ENCODE measurements at regions not wholly inside any gene's neighbourhood (a gene's known extent, or its start where the extent isn't known, plus 50 kb on each side); places are given as distances from the start of the nearest gene placed in this dataset.

DNA sequence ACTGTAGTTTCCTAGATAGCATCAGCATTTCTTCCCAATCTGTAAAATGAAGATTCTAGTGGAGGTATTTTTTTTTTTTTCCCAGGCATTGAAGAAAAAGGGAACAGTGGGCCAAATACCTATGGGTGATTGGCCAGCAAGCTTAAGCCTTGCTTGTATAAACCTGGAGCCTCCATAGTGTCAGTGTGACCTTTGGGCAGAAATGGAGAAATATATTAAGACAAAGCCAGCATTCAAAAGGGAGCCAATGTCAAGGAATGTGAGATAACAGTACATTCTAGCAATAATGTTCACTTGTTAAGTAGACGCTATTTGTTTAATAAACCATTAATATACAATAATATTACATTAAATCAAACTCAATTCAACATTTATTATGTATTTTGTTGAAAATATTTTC lies 275.4 kb downstream of the FOXA2 start:
- Histone ChIP-seq H3K4me3 (ENCODE audit: low read depth, low read length) (no peak overlapping the region), H3K9ac (ENCODE audit: low read depth, low read length) (no peak overlapping the region), H3K4me1 (ENCODE audit: control insufficient read depth, insufficient read depth, low read length) (peaks cover 4% of the 10 kb centered on the region), H3K9me3 (ENCODE audit: control insufficient read depth, insufficient read depth, low read length) (no peaks in the 10 kb centered on the region), H3K36me3 (ENCODE audit: control insufficient read depth, insufficient read depth, low read length) (no peaks in the 10 kb centered on the region), H3K27me3 (ENCODE audit: control insufficient read depth, insufficient read depth, low read length) (peaks cover 3% of the 10 kb centered on the region)

- Histone ChIP-seq H3K9me3 (ENCODE audit: control insufficient read depth, insufficient read depth, low read length) (no peaks in the 10 kb centered on the region), H3K4me3 (ENCODE audit: low read depth, low read length) (no peak overlapping the region), H3K36me3 (ENCODE audit: control insufficient read depth, insufficient read depth, low read length) (no peaks in the 10 kb centered on the region), H3K27me3 (ENCODE audit: control insufficient read depth, insufficient read depth, low read length) (peaks cover 4% of the 10 kb centered on the region), H3K9ac (ENCODE audit: low read depth, low read length) (no peak overlapping the region), H3K4me1 (ENCODE audit: control insufficient read depth, insufficient read depth, low read length) (peaks cover 1% of the 10 kb centered on the region)
Observed at GRCh38 chr20:22307409-22307808, 277.0 kb downstream of the FOXA2 start.

GRCh38 chr20:22305381-22305780 lies 279.0 kb downstream of the FOXA2 start:
- H3K27me3 ChIP-seq (ENCODE audit: control insufficient read depth, insufficient read depth, low read length): peaks cover 4% of the 10 kb centered on the region
- H3K9ac ChIP-seq (ENCODE audit: low read depth, low read length): no peak overlapping the region
- H3K36me3 ChIP-seq (ENCODE audit: control insufficient read depth, insufficient read depth, low read length): no peaks in the 10 kb centered on the region
- H3K4me3 ChIP-seq (ENCODE audit: low read depth, low read length): no peak overlapping the region
- no peaks in the 10 kb centered on the region for H3K9me3 ChIP-seq (ENCODE audit: control insufficient read depth, insufficient read depth, low read length)
- no peaks in the 10 kb centered on the region for H3K4me1 ChIP-seq (ENCODE audit: control insufficient read depth, insufficient read depth, low read length)

DNA sequence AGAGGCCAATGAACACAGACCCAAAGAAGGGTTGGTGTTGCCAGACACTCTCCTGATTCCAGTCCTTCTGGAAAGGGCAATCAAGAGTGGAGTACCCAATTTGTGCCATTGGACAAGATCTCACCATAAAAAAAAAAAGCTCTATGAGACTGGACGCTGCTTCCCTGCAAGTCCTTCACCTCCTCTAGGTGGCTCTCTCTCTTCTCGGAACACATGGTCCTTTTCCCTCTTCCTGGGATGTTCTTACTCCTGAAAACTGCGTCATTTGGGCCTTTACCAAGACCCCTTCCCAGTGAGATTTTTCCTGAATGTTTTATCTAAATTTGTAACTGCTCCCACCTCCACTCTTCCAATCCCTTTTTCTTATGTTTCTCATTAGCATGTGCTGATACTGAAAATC lies 280.8 kb downstream of the FOXA2 start:
- Histone ChIP-seq H3K9me3 (ENCODE audit: control insufficient read depth, insufficient read depth, low read length) (no peaks in the 10 kb centered on the region), H3K4me3 (ENCODE audit: low read depth, low read length) (no peak overlapping the region), H3K9ac (ENCODE audit: low read depth, low read length) (no peak overlapping the region), H3K27me3 (ENCODE audit: control insufficient read depth, insufficient read depth, low read length) (peaks cover 4% of the 10 kb centered on the region), H3K4me1 (ENCODE audit: control insufficient read depth, insufficient read depth, low read length) (no peaks in the 10 kb centered on the region), H3K36me3 (ENCODE audit: control insufficient read depth, insufficient read depth, low read length) (no peaks in the 10 kb centered on the region)

DNA sequence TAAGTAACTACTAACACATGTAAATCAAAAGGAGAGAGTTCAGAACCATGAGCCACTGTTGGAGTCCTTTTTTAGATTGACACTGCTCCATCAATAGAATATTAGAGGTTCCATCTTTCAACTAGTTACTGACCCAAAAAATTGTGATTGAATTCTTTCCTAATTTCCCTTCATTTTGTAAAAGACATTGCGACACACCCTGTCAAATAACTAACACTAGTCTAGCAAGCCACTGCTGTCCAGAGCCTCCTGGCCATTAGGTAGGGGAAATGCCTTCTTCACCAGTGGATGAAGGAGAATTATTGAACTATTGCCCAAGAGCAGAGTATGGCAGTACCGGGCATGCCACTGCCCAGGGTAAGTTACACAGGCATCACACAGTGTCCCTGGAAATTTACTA lies 282.3 kb downstream of the FOXA2 start:
- Histone ChIP-seq H3K9me3 (ENCODE audit: control insufficient read depth, insufficient read depth, low read length) (no peaks in the 10 kb centered on the region), H3K36me3 (ENCODE audit: control insufficient read depth, insufficient read depth, low read length) (no peaks in the 10 kb centered on the region), H3K27me3 (ENCODE audit: control insufficient read depth, insufficient read depth, low read length) (peaks cover 4% of the 10 kb centered on the region), H3K4me3 (ENCODE audit: low read depth, low read length) (no peak overlapping the region), H3K4me1 (ENCODE audit: control insufficient read depth, insufficient read depth, low read length) (no peaks in the 10 kb centered on the region), H3K9ac (ENCODE audit: low read depth, low read length) (no peak overlapping the region)

GRCh38 chr20:22293886-22294285 lies 290.5 kb downstream of the FOXA2 start:
- no peak overlapping the region for H3K9ac ChIP-seq (ENCODE audit: low read depth, low read length)
- H3K4me1 ChIP-seq (ENCODE audit: control insufficient read depth, insufficient read depth, low read length): no peaks in the 10 kb centered on the region
- H3K27me3 ChIP-seq (ENCODE audit: control insufficient read depth, insufficient read depth, low read length): no peaks in the 10 kb centered on the region
- no peaks in the 10 kb centered on the region for H3K9me3 ChIP-seq (ENCODE audit: control insufficient read depth, insufficient read depth, low read length)
- no peak overlapping the region for H3K4me3 ChIP-seq (ENCODE audit: low read depth, low read length)
- H3K36me3 ChIP-seq (ENCODE audit: control insufficient read depth, insufficient read depth, low read length): no peaks in the 10 kb centered on the region

DNA sequence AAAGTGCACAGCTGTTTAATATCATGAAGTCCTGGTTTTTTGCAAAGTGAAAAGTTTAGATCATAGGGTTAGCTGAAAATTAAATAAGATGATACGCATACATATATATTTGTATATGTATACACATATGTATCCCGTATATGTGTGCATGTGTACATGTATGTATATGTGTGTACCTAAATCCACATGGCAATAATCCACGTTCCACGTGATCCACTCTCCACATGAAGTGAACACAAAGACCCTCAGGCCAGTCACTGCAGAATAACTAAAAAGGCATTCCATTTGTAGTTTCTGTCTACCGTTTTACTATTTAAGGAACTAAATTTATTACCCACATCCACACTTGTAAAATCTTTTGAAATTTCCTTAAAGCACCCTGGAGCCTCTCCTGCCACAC lies 294.9 kb downstream of the FOXA2 start:
- Histone ChIP-seq H3K36me3 (ENCODE audit: control insufficient read depth, insufficient read depth, low read length) (no peaks in the 10 kb centered on the region), H3K4me3 (ENCODE audit: low read depth, low read length) (no peak overlapping the region), H3K4me1 (ENCODE audit: control insufficient read depth, insufficient read depth, low read length) (no peaks in the 10 kb centered on the region), H3K9ac (ENCODE audit: low read depth, low read length) (no peak overlapping the region), H3K27me3 (ENCODE audit: control insufficient read depth, insufficient read depth, low read length) (no peaks in the 10 kb centered on the region), H3K9me3 (ENCODE audit: control insufficient read depth, insufficient read depth, low read length) (no peaks in the 10 kb centered on the region)

DNA sequence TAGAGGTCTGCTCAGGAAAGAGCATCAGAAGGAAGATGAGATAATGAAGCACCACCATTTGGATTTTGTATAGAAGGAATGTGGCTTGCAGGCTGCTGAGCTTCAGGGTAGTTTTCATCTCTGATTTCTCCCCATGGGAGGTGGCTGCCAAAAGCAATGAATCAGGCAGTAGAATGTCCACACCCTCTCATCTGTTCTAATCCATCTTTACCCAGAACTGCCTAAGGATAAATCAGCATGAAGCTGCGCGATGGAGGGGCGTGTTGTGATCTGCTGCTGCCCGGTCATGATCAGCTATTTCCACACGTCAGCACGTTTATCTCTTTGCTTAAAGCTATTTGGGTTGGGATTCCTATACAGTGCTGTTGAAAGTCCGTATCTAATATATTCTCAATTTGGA lies 295.4 kb downstream of the FOXA2 start:
- no peaks in the 10 kb centered on the region for H3K27me3 ChIP-seq (ENCODE audit: control insufficient read depth, insufficient read depth, low read length)

GRCh38 chr20:22288156-22288555 lies 296.2 kb downstream of the FOXA2 start:
- Histone ChIP-seq H3K27me3 (ENCODE audit: control insufficient read depth, insufficient read depth, low read length) (no peaks in the 10 kb centered on the region), H3K4me3 (ENCODE audit: low read depth, low read length) (no peak overlapping the region), H3K9me3 (ENCODE audit: control insufficient read depth, insufficient read depth, low read length) (no peaks in the 10 kb centered on the region), H3K4me1 (ENCODE audit: control insufficient read depth, insufficient read depth, low read length) (no peaks in the 10 kb centered on the region), H3K9ac (ENCODE audit: low read depth, low read length) (no peak overlapping the region), H3K36me3 (ENCODE audit: control insufficient read depth, insufficient read depth, low read length) (no peaks in the 10 kb centered on the region)

More for the DNA sequence above, 295.4 kb downstream of the FOXA2 start:
- Histone ChIP-seq H3K9ac (ENCODE audit: low read depth, low read length) (no peak overlapping the region), H3K4me3 (ENCODE audit: low read depth, low read length) (no peak overlapping the region), H3K4me1 (ENCODE audit: control insufficient read depth, insufficient read depth, low read length) (no peaks in the 10 kb centered on the region), H3K9me3 (ENCODE audit: control insufficient read depth, insufficient read depth, low read length) (no peaks in the 10 kb centered on the region), H3K36me3 (ENCODE audit: control insufficient read depth, insufficient read depth, low read length) (no peaks in the 10 kb centered on the region)

- H3K9ac ChIP-seq (ENCODE audit: low read depth, low read length): no peak overlapping the region
- H3K36me3 ChIP-seq (ENCODE audit: control insufficient read depth, insufficient read depth, low read length): no peaks in the 10 kb centered on the region
- H3K4me3 ChIP-seq (ENCODE audit: low read depth, low read length): no peak overlapping the region
- no peaks in the 10 kb centered on the region for H3K27me3 ChIP-seq (ENCODE audit: control insufficient read depth, insufficient read depth, low read length)
- H3K9me3 ChIP-seq (ENCODE audit: control insufficient read depth, insufficient read depth, low read length): no peaks in the 10 kb centered on the region
- H3K4me1 ChIP-seq (ENCODE audit: control insufficient read depth, insufficient read depth, low read length): no peaks in the 10 kb centered on the region
Observed at GRCh38 chr20:22285555-22285954, 298.8 kb downstream of the FOXA2 start.

- Histone ChIP-seq H3K9me3 (ENCODE audit: control insufficient read depth, insufficient read depth, low read length) (no peaks in the 10 kb centered on the region), H3K36me3 (ENCODE audit: control insufficient read depth, insufficient read depth, low read length) (no peaks in the 10 kb centered on the region), H3K4me3 (ENCODE audit: low read depth, low read length) (no peak overlapping the region), H3K9ac (ENCODE audit: low read depth, low read length) (no peak overlapping the region), H3K4me1 (ENCODE audit: control insufficient read depth, insufficient read depth, low read length) (no peaks in the 10 kb centered on the region), H3K27me3 (ENCODE audit: control insufficient read depth, insufficient read depth, low read length) (no peaks in the 10 kb centered on the region)
Observed at GRCh38 chr20:22282696-22283095, 301.7 kb downstream of the FOXA2 start.

GRCh38 chr20:22274330-22274729 lies 310.0 kb downstream of the FOXA2 start:
- H3K9ac ChIP-seq (ENCODE audit: low read depth, low read length): no peak overlapping the region
- H3K36me3 ChIP-seq (ENCODE audit: control insufficient read depth, insufficient read depth, low read length): no peaks in the 10 kb centered on the region
- H3K4me1 ChIP-seq (ENCODE audit: control insufficient read depth, insufficient read depth, low read length): no peaks in the 10 kb centered on the region
- H3K9me3 ChIP-seq (ENCODE audit: control insufficient read depth, insufficient read depth, low read length): no peaks in the 10 kb centered on the region
- no peaks in the 10 kb centered on the region for H3K27me3 ChIP-seq (ENCODE audit: control insufficient read depth, insufficient read depth, low read length)
- no peak overlapping the region for H3K4me3 ChIP-seq (ENCODE audit: low read depth, low read length)

GRCh38 chr20:22268675-22269074 lies 315.7 kb downstream of the FOXA2 start:
- H3K9ac ChIP-seq (ENCODE audit: low read depth, low read length): no peak overlapping the region
- H3K4me3 ChIP-seq (ENCODE audit: low read depth, low read length): no peak overlapping the region
- no peaks in the 10 kb centered on the region for H3K9me3 ChIP-seq (ENCODE audit: control insufficient read depth, insufficient read depth, low read length)
- peaks cover 2% of the 10 kb centered on the region for H3K27me3 ChIP-seq (ENCODE audit: control insufficient read depth, insufficient read depth, low read length)
- H3K36me3 ChIP-seq (ENCODE audit: control insufficient read depth, insufficient read depth, low read length): no peaks in the 10 kb centered on the region
- H3K4me1 ChIP-seq (ENCODE audit: control insufficient read depth, insufficient read depth, low read length): no peaks in the 10 kb centered on the region

Measured in iPS-15b (cell line).